Epithelial cell of prostate (primary cell): ENCODE measurements at regions not wholly inside any gene's neighbourhood (a gene's known extent, or its start where the extent isn't known, plus 50 kb on each side); places are given as distances from the start of the nearest gene placed in this dataset.

Experiments
- DNase-seq: peaks from one replicate; pipeline ENCODE4 v3.0.0-alpha.2; 2011; ENCODE audit warnings: low read depth, low spot score
- H3K27ac ChIP-seq: fragments of 450-650 bp; 2 replicates; pipeline ENCODE4 v1.5.1; 2017; ENCODE audit warnings: mild to moderate bottlenecking

GRCh38 chrX:14209034-14209433 lies 179.3 kb upstream of the GEMIN8 start:
- no peak overlapping the region for H3K27ac ChIP-seq
- no peak for DNase-seq

GRCh38 chrX:14194711-14195110 lies 165.0 kb upstream of the GEMIN8 start:
- H3K27ac ChIP-seq = no peak overlapping the region

DNA sequence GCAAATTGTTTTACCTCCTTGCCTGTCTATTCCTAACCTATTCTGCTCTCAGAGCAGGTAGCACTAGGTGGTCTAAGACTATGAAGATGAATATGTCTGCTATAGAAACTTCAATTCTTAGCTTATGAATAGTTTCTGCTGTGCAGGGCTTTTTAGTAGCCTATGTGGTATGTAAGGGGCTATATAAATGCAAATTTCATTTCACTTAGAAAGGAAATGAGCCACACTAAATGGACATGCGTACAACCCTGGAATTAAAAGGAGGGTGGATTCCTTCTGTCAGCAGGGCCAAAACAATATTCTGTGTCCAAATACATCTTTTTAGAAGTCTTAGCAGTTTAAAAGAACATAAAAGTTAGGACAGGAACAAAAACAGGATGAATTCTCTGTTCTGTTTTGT lies 163.9 kb upstream of the GEMIN8 start:
- H3K27ac ChIP-seq = no peak overlapping the region
- no peak for DNase-seq

More at GRCh38 chrX:14194711-14195110, 165.0 kb upstream of the GEMIN8 start:
- no peak for DNase-seq

DNA sequence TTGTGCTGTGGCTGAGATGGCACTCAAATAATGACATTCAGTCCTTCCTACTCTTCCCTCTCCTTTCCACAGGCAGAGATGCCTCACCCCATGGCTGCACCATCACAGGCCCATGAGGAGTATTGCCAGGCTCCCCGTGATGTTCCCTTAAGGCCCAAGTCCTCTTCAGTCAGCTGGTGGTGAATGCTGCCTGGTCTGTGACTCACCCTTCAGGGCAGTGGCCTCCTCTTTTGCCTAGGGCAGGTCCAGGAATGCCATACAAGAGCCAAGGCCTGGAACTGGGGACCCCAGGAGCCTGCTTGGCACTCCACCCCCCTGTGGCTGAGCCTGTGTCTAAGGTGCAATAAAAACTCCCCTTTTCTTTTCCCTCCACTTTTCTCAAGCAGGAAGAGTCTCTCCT lies 144.2 kb upstream of the GEMIN8 start:
- DNase-seq = no peak

GRCh38 chrX:14164828-14165227 lies 135.1 kb upstream of the GEMIN8 start:
- H3K27ac ChIP-seq = no peak overlapping the region
- DNase-seq = no peak

More for the DNA sequence above, 144.2 kb upstream of the GEMIN8 start:
- no peak overlapping the region for H3K27ac ChIP-seq

DNA sequence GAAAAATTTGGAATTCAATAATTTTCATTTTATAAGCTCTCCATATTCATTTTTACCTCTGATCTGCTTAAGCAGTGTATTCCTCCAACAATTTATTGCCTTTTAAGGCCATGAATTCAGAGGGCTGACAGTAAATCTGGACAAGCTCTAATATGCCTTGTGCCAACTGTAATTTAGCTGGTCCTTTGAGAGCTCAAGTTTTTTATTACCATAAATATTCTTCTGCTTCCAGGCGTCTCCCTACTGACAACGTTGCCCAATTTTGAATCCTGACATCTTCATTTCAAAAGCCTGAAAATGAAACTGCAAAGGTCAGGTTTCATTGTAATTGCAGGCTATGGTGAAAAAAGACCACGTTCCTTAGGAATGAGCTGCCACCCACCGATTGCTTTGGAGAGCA lies 95.8 kb upstream of the GEMIN8 start:
- H3K27ac ChIP-seq = no peak overlapping the region
- no peak for DNase-seq

DNA sequence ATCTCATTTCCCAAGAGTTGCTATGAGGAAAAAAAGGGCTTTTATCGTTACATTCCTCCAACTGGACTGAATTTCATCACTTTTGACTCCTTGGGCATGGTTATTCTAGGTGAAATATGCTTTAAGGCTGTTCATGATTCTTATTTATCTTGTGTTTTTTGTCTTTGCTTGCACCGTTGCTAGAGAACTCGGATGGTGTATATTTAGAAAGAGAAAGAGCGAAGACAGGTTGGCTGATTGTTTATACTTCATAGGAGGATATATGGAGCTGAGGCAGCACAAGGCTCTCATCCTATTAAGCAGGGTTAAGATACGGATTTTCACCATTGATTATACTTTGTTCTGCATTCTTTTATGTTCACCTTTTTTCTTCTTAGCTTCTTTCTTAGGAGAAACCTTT lies 94.9 kb upstream of the GEMIN8 start:
- H3K27ac ChIP-seq = no peak overlapping the region
- DNase-seq = no peak

DNA sequence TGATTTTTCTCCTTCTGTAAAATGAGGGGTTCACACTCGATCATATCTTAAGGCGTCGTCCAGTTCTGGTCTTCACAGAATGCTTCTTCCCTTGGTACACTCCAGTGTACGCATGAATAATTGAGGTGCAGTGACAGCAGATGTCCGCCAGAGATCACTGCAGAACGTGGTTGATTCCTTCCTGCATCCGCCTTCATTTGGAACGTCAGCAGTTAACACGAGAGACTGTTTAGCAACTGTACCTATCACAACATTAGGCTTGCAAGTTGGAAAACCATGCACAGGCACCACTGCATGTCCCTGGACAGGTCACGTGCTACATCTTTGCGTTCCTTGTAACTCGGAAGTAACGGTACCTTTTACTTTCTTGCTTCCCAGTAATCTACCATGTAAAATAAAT lies 66.0 kb upstream of the GEMIN8 start:
- no peak for DNase-seq
- H3K27ac ChIP-seq = no peak overlapping the region

- no peak for DNase-seq
- no peak overlapping the region for H3K27ac ChIP-seq
Observed at GRCh38 chrX:14094191-14094590, 64.5 kb upstream of the GEMIN8 start.

GRCh38 chrX:14084466-14084865 lies 54.8 kb upstream of the GEMIN8 start:
- no peak for DNase-seq
- no peak overlapping the region for H3K27ac ChIP-seq

DNA sequence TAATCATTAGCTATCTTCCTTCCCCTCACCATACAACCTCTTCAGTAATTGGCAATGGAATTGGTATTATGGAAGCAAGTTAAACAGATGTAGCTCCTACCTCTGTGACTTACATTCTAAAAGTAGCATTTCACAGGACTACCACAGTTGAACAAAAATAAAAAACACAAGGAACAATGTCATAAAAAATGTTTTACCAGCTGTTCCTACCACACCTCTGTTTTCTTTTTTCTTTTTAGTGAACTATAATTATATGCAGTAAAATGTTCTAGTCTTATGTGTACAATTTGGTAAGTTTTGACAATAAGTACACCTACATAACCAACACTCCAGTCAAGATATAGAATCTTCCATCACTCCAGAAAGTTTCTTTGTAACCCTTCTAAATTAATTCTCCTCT lies 54.1 kb upstream of the GEMIN8 start:
- no peak overlapping the region for H3K27ac ChIP-seq
- DNase-seq = no peak

GRCh38 chrX:14079891-14080430 lies 50.3 kb upstream of the GEMIN8 start:
- H3K27ac ChIP-seq = no peak overlapping the region
- no peak for DNase-seq
